ENCODE measurements at regions not wholly inside any gene's neighbourhood (a gene's known extent, or its start where the extent isn't known, plus 50 kb on each side); places are given as distances from the start of the nearest gene placed in this dataset.
"Not testable (repeated sequence)": the region's sequence is repeated elsewhere in the genome, so short reads cannot be mapped to it uniquely, and the experiment has no call there.

DNA sequence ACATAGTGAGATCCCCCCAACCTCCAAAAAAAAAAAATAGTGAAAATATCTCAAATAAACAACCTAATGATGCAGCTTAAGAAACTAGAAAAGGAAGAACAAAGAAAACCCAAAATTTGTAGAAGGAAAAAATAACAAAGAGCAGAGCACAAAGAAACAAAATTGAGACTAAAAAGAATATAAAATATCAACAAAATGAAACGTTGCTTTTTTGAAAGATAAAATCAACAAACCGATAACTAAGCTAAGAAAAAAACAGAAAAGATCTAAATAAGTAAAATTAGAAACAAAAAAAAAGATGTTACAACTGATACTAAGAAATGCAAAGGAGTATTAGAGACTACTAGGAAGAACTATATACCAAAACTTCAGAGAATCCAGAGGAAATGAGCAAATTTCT, 139.3 kb upstream of the PALMD start:
- no peak for ATAC-seq
- TF ChIP-seq, protein P1, sequence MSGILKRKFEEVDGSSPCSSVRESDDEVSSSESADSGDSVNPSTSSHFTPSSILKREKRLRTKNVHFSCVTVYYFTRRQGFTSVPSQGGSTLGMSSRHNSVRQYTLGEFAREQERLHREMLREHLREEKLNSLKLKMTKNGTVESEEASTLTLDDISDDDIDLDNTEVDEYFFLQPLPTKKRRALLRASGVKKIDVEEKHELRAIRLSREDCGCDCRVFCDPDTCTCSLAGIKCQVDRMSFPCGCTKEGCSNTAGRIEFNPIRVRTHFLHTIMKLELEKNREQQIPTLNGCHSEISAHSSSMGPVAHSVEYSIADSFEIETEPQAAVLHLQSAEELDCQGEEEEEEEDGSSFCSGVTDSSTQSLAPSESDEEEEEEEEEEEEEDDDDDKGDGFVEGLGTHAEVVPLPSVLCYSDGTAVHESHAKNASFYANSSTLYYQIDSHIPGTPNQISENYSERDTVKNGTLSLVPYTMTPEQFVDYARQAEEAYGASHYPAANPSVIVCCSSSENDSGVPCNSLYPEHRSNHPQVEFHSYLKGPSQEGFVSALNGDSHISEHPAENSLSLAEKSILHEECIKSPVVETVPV (CRISPR knock-in tag; IDR thresholded peaks at IDR 0.05): no peak
- TF ChIP-seq GLIS3 (CRISPR knock-in tag; IDR thresholded peaks at IDR 0.05) (no peak), ZC3H10 (CRISPR knock-in tag; IDR thresholded peaks at IDR 0.05) (no peak), ESRRG (CRISPR knock-in tag; IDR thresholded peaks at IDR 0.05) (no peak), ARNTL (CRISPR knock-in tag; IDR thresholded peaks at IDR 0.05; ENCODE audit: borderline replicate concordance, low read depth) (no peak), ZNF565 (CRISPR knock-in tag; conservative IDR thresholded peaks at IDR 0.05; ENCODE audit: low read depth) (no peak), ZNF8 (CRISPR knock-in tag; IDR thresholded peaks at IDR 0.05) (no peak), SNAI2 (CRISPR knock-in tag; IDR thresholded peaks at IDR 0.05) (no peak), BACH2 (CRISPR knock-in tag; IDR thresholded peaks at IDR 0.05; ENCODE audit: borderline replicate concordance) (no peak)
- TF ChIP-seq, protein P2, sequence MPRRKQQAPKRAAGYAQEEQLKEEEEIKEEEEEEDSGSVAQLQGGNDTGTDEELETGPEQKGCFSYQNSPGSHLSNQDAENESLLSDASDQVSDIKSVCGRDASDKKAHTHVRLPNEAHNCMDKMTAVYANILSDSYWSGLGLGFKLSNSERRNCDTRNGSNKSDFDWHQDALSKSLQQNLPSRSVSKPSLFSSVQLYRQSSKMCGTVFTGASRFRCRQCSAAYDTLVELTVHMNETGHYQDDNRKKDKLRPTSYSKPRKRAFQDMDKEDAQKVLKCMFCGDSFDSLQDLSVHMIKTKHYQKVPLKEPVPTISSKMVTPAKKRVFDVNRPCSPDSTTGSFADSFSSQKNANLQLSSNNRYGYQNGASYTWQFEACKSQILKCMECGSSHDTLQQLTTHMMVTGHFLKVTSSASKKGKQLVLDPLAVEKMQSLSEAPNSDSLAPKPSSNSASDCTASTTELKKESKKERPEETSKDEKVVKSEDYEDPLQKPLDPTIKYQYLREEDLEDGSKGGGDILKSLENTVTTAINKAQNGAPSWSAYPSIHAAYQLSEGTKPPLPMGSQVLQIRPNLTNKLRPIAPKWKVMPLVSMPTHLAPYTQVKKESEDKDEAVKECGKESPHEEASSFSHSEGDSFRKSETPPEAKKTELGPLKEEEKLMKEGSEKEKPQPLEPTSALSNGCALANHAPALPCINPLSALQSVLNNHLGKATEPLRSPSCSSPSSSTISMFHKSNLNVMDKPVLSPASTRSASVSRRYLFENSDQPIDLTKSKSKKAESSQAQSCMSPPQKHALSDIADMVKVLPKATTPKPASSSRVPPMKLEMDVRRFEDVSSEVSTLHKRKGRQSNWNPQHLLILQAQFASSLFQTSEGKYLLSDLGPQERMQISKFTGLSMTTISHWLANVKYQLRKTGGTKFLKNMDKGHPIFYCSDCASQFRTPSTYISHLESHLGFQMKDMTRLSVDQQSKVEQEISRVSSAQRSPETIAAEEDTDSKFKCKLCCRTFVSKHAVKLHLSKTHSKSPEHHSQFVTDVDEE (CRISPR knock-in tag; IDR thresholded peaks at IDR 0.05): no peak
- TF ChIP-seq, protein P3, sequence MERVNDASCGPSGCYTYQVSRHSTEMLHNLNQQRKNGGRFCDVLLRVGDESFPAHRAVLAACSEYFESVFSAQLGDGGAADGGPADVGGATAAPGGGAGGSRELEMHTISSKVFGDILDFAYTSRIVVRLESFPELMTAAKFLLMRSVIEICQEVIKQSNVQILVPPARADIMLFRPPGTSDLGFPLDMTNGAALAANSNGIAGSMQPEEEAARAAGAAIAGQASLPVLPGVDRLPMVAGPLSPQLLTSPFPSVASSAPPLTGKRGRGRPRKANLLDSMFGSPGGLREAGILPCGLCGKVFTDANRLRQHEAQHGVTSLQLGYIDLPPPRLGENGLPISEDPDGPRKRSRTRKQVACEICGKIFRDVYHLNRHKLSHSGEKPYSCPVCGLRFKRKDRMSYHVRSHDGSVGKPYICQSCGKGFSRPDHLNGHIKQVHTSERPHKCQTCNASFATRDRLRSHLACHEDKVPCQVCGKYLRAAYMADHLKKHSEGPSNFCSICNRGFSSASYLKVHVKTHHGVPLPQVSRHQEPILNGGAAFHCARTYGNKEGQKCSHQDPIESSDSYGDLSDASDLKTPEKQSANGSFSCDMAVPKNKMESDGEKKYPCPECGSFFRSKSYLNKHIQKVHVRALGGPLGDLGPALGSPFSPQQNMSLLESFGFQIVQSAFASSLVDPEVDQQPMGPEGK (CRISPR knock-in tag; IDR thresholded peaks at IDR 0.05; ENCODE audit: borderline replicate concordance): no peak

DNA sequence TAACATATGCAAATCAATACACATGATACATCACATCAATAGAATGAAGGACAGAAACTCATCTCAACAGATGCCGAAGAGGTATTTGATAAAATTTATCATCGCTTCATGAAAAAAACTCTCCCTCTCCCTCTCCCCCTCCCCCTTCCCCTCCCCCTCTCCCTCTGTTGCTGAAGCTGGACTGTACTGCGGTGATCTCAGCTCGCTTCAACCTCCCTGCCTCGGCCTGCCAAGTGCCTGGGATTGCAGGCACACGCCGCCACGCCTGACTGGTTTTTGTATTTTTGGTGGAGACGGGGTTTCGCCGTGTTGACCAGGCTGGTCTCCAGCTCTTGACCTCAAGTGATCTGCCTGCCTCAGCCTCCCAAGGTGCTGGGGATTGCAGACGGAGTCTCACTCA, 138.5 kb upstream of the PALMD start:
- not testable (repeated sequence) for ATAC-seq

DNA sequence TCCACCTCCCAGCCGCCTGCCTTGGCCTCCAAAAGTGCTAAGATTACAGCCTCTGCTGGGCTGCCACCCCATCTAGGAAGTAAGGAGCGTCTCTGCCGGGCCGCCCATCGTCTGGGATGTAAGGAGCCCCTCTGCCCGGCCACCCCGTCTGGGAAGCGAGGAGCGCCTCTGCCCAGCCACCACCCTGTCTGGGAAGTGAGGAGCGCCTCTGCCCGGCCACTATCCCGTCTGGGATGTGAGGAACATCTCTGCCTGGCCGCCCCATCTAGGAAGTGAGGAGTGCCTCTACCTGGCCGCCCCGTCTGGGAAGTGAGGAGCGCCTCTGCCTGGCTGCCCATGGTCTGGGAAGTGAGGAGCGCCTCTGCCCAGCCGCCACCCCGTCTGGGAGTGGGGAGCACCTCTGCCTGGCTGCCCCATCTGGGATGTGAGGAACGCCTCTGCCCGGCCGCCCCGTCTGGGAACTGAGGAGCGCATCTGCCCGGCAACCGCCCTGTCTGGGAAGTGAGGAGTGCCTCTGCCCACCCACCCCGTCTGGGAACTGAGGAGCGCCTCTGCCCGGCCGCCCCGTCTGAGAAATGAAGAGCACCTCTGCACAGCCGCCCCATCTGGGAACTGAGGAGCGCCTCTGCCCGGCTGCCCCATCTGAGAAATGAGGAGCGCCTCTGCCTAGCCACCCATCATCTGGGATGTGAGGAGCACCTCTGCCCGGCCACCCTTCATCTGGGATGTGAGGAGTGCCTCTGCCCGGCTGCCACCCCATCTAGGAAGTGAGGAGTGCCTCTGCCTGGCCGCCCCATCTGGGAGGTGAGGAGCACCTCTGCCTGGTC, 137.8 kb upstream of the PALMD start:
- no peak for ATAC-seq
- TF ChIP-seq ESRRG (CRISPR knock-in tag; IDR thresholded peaks at IDR 0.05): no peak
- TF ChIP-seq ZC3H10 (CRISPR knock-in tag; IDR thresholded peaks at IDR 0.05): no peak
- no peak for TF ChIP-seq TCF4 (CRISPR knock-in tag; IDR thresholded peaks at IDR 0.05; ENCODE audit: borderline replicate concordance)
- TF ChIP-seq CSDC2 (CRISPR knock-in tag; IDR thresholded peaks at IDR 0.05): no peak
- no peak for TF ChIP-seq ZNF70 (CRISPR knock-in tag; IDR thresholded peaks at IDR 0.05)

DNA sequence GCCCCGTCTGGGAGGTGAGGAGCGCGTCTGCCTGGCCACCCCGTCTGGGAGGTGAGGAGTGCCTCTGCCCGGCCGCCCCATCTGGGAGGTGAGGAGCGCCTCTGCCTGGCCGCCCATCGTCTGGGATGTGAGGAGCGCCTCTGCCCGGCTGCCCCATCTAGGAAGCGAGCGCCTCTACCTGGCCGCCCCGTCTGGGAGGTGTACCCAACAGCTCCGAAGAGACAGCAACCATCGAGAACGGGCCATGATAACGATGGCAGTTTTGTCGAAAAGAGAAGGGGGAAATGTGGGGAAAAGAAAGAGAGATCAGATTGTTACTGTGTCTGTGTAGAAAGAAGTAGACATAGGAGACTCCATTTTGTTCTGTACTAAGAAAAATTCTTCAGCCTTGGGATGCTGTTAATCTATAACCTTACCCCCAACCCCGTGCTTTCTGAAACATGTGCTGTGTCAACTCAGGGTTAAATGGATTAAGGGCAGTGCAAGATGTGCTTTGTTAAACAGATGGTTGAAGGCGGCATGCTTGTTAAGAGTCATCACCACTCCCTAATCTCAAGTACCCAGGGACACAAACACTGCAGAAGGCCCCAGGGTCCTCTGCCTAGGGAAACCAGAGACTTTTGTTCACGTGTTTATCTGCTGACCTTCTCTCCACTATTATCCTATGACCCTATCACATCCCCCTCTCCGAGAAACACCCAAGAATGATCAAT, 137.0 kb upstream of the PALMD start:
- ATAC-seq: not testable (repeated sequence)

DNA sequence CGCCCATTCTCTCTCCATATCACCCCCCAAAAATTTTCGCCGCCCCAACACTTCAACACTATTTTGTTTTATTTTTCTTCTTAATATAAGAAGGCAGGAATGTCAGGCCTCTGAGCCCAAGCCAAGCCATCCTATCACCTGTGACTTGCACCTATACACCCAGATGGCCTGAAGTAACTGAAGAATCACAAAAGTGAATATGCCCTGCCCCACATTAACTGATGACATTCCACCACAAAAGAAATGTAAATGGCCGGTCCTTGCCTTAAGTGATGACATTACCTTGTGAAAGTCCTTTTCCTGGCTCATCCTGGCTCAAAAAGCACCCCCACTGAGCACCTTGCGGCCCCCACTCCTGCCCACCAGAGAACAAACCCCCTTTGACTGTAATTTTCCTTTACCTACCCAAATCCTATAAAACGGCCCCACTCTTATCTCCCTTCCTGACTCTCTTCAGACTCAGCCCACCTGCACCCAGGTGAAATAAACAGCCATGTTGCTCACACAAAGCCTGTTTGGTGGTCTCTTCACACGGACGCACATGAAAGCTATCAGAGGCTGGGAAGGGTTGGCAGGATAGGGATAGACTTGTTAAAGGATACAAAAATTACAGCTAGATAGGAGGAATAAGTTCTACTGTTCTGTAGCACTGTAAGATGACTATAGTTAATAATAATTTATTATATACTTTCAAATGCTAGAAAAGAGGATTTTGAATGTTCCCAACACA, 130.9 kb upstream of the PALMD start:
- not testable (repeated sequence) for ATAC-seq

DNA sequence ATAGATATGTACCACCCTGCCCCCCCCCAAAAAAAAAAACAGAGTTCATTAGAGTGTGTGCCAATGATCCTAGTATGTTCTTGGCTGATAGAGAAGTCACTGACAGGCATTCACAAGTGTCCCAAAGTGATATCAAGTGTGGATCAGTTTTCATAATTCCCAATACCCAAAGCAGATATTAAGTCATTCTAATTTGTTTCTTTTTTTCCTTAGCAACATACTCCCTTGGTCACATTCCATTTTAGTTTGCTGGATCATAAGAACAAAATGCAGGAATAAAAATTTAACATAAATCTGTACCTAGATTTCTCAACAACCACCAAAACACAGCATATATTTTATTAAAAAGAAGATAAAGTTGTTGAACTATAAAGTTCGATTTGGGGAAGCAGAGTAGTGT, 129.8 kb upstream of the PALMD start:
- no peak for TF ChIP-seq CSDC2 (CRISPR knock-in tag; IDR thresholded peaks at IDR 0.05)
- TF ChIP-seq, protein P2 (CRISPR knock-in tag; IDR thresholded peaks at IDR 0.05): no peak
- TF ChIP-seq ZNF70 (CRISPR knock-in tag; IDR thresholded peaks at IDR 0.05): no peak
- no peak for TF ChIP-seq TOX (CRISPR knock-in tag; IDR thresholded peaks at IDR 0.05; ENCODE audit: borderline replicate concordance)
- TF ChIP-seq RARB (CRISPR knock-in tag; IDR thresholded peaks at IDR 0.05): no peak
- ATAC-seq: no peak

All from SK-N-SH treated with all-trans-retinoic acid at 6 μM for 48 hours (cell line).